HEK293 (cell line): ENCODE measurements at regions not wholly inside any gene's neighbourhood (a gene's known extent, or its start where the extent isn't known, plus 50 kb on each side); places are given as distances from the start of the nearest gene placed in this dataset.

Experiments used
- CTCF ChIA-PET: fragments of 350-600 bp; formaldehyde crosslinking; extraction: SDS; loops from one replicate; lab custom pipeline; 2021; ENCODE audit warnings: antibody characterized with exemption; lab: Yijun Ruan, JAX
- POLR2A ChIA-PET: fragments of 300-600 bp; formaldehyde crosslinking; extraction: SDS; loops from one replicate; lab custom pipeline; 2020; ENCODE audit warnings: antibody characterized with exemption, inconsistent platforms; lab: Yijun Ruan, JAX
- H3K27ac ChIP-seq: fragments of 200-500 bp; sonication (Bioruptor generic); 2 replicates; pipeline ENCODE4 v1.5.1; 2014; ENCODE audit warnings: low read depth, low read length, control low read depth, inconsistent platforms; ENCODE audit errors: extremely low read depth
- H3K36me3 ChIP-seq, 2 experiments: fragments of 200-500 bp in 1 of 2; sonication (Bioruptor generic) in 1 of 2; 1 replicate in 1 of 2; 2 replicates in 1 of 2; pipeline ENCODE4 v1.5.1; 2014 to 2017; ENCODE audit warnings: inconsistent platforms in 2 of 2, low read length in 2 of 2; ENCODE audit not compliant: control insufficient read depth in 2 of 2, insufficient read depth in 1 of 2
- H3K4me1 ChIP-seq: fragments of 200-500 bp; sonication (Bioruptor generic); 2 replicates; pipeline ENCODE4 v1.5.1; 2014; ENCODE audit warnings: mild to moderate bottlenecking, low read length, inconsistent platforms; ENCODE audit not compliant: control insufficient read depth, insufficient read depth
- H3K4me3 ChIP-seq: 2 replicates; pipeline ENCODE4 v1.5.1; 2011; ENCODE audit warnings: low read depth, mild to moderate bottlenecking, control low read depth, low read length, moderate library complexity
- H3K9me3 ChIP-seq: fragments of 200-500 bp; sonication (Bioruptor generic); 2 replicates; pipeline ENCODE4 v1.5.1; 2014; ENCODE audit warnings: low read depth, low read length, inconsistent platforms; ENCODE audit not compliant: control insufficient read depth, insufficient read depth
- KLF16 ChIP-seq: fragments of 450-650 bp; formaldehyde crosslinking; IDR thresholded peaks from 2 replicates; pipeline ENCODE4 v1.5.1; 2017; ENCODE audit warnings: missing biosample characterization, missing genetic modification characterization
- MEIS1 ChIP-seq: sonication (generic); formaldehyde crosslinking; IDR thresholded peaks from 2 replicates; pipeline ENCODE4 v1.8.1; 2022; ENCODE audit warnings: missing genetic modification reagents, mild to moderate bottlenecking, borderline replicate concordance
- SCRT1 ChIP-seq: fragments of 450-650 bp; formaldehyde crosslinking; IDR thresholded peaks from 2 replicates; pipeline ENCODE4 v1.5.1; 2016; ENCODE audit warnings: missing biosample characterization, missing genetic modification characterization, borderline replicate concordance
- SP7 ChIP-seq: fragments of 450-650 bp; formaldehyde crosslinking; IDR thresholded peaks from 2 replicates; pipeline ENCODE4 v1.5.1; 2016; ENCODE audit warnings: missing biosample characterization, missing genetic modification characterization
- ZBTB11 ChIP-seq: fragments of 450-650 bp; formaldehyde crosslinking; conservative IDR thresholded peaks from 2 replicates; pipeline ENCODE4 v1.5.1; 2016; ENCODE audit warnings: low read depth, missing biosample characterization, missing genetic modification characterization
- ZBTB20 ChIP-seq: fragments of 450-650 bp; formaldehyde crosslinking; IDR thresholded peaks from 2 replicates; pipeline ENCODE4 v1.5.1; 2016; ENCODE audit warnings: missing biosample characterization, missing genetic modification characterization
- ZNF324 ChIP-seq: fragments of 450-650 bp; formaldehyde crosslinking; IDR thresholded peaks from 2 replicates; pipeline ENCODE4 v1.5.1; 2016; ENCODE audit warnings: missing biosample characterization, missing genetic modification characterization
- ZNF48 ChIP-seq: fragments of 450-650 bp; formaldehyde crosslinking; IDR thresholded peaks from 2 replicates; pipeline ENCODE4 v1.5.1; 2016; ENCODE audit warnings: missing biosample characterization, missing genetic modification characterization
- ZNF555 ChIP-seq: fragments of 450-650 bp; formaldehyde crosslinking; conservative IDR thresholded peaks from 2 replicates; pipeline ENCODE4 v1.5.1; 2017; ENCODE audit warnings: missing biosample characterization, mild to moderate bottlenecking, missing genetic modification characterization, inconsistent platforms
- ZNF610 ChIP-seq: fragments of 450-650 bp; formaldehyde crosslinking; IDR thresholded peaks from 2 replicates; pipeline ENCODE4 v1.5.1; 2016; ENCODE audit warnings: missing biosample characterization, missing genetic modification characterization, borderline replicate concordance
- ZNF623 ChIP-seq: fragments of 450-650 bp; formaldehyde crosslinking; IDR thresholded peaks from 2 replicates; pipeline ENCODE4 v1.5.1; 2016; ENCODE audit warnings: missing biosample characterization, missing genetic modification characterization
- ZNF664 ChIP-seq: fragments of 450-650 bp; formaldehyde crosslinking; IDR thresholded peaks from 2 replicates; pipeline ENCODE4 v1.5.1; 2016; ENCODE audit warnings: missing biosample characterization, missing genetic modification characterization
- ZNF701 ChIP-seq: fragments of 450-650 bp; formaldehyde crosslinking; IDR thresholded peaks from 2 replicates; pipeline ENCODE4 v1.5.1; 2016; ENCODE audit warnings: missing biosample characterization, missing genetic modification characterization
- ZNF791 ChIP-seq: fragments of 450-650 bp; formaldehyde crosslinking; IDR thresholded peaks from 2 replicates; pipeline ENCODE4 v1.5.1; 2016; ENCODE audit warnings: missing biosample characterization, missing genetic modification characterization
- ZNF792 ChIP-seq: fragments of 450-650 bp; formaldehyde crosslinking; IDR thresholded peaks from 2 replicates; pipeline ENCODE4 v1.5.1; 2016; ENCODE audit warnings: missing biosample characterization, missing genetic modification characterization
- ZNF837 ChIP-seq: fragments of 450-650 bp; formaldehyde crosslinking; IDR thresholded peaks from 2 replicates; pipeline ENCODE4 v1.5.1; 2016; ENCODE audit warnings: missing biosample characterization, missing genetic modification characterization
- ZSCAN30 ChIP-seq: fragments of 450-650 bp; IDR thresholded peaks from 2 replicates; pipeline ENCODE4 v1.5.1; 2018; ENCODE audit warnings: missing biosample characterization, mild to moderate bottlenecking, missing genetic modification characterization, moderate library complexity
- TF ChIP-seq, protein P1 (sequence below): fragments of 450-650 bp; formaldehyde crosslinking; IDR thresholded peaks from 2 replicates; pipeline ENCODE4 v1.5.1; 2016; ENCODE audit warnings: missing biosample characterization, missing genetic modification characterization
- TF ChIP-seq, protein P2 (sequence below): fragments of 450-650 bp; formaldehyde crosslinking; IDR thresholded peaks from 2 replicates; pipeline ENCODE4 v1.5.0; 2017; ENCODE audit warnings: missing biosample characterization, missing genetic modification characterization, borderline replicate concordance

- no peak for TF ChIP-seq MEIS1 (CRISPR knock-in tag)
- TF ChIP-seq SP7 (tag by site-specific recombination), result no peak
- no peak for TF ChIP-seq KLF16 (tag by site-specific recombination)
- no peak for TF ChIP-seq ZNF837
These were observed 960.2 kb downstream of the SQOR start (continued) for GRCh38 chr15:46595016-46595415.

- Histone ChIP-seq H3K4me3 (no peak overlapping the region), H3K9me3 (no peaks in the 10 kb centered on the region), H3K4me1 (no peaks in the 10 kb centered on the region), H3K36me3 (no peaks in the 10 kb centered on the region), H3K27ac (no peak overlapping the region)
- ChIA-PET CTCF (no interaction called here), POLR2A (no interaction called here)
- TF ChIP-seq ZBTB20 (tag by site-specific recombination) (no peak), ZSCAN30 (tag by site-specific recombination) (no peak), ZNF48 (no peak), ZNF623 (tag by site-specific recombination) (no peak), ZNF610 (tag by site-specific recombination) (no peak), ZNF324 (tag by site-specific recombination) (no peak), ZBTB11 (tag by site-specific recombination) (no peak), ZNF792 (tag by site-specific recombination) (no peak), ZNF701 (tag by site-specific recombination) (no peak), SCRT1 (no peak), ZNF791 (tag by site-specific recombination) (no peak)
- TF ChIP-seq, protein P1, sequence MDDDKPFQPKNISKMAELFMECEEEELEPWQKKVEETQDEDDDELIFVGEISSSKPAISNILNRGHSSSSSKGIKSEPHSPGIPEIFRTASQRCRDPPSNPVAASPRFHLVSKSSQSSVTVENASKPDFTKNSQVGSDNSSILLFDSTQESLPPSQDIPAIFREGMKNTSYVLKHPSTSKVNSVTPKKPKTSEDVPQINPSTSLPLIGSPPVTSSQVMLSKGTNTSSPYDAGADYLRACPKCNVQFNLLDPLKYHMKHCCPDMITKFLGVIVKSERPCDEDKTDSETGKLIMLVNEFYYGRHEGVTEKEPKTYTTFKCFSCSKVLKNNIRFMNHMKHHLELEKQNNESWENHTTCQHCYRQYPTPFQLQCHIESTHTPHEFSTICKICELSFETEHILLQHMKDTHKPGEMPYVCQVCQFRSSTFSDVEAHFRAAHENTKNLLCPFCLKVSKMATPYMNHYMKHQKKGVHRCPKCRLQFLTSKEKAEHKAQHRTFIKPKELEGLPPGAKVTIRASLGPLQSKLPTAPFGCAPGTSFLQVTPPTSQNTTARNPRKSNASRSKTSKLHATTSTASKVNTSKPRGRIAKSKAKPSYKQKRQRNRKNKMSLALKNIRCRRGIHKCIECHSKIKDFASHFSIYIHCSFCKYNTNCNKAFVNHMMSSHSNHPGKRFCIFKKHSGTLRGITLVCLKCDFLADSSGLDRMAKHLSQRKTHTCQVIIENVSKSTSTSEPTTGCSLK (tag by site-specific recombination), result no peak
These were observed 972.2 kb downstream of the SQOR start for GRCh38 chr15:46607077-46607476.

GRCh38 chr15:46616033-46616432 is 981.2 kb downstream of the SQOR start:
- no peaks in the 10 kb centered on the region for H3K36me3 ChIP-seq
- TF ChIP-seq, protein P2, sequence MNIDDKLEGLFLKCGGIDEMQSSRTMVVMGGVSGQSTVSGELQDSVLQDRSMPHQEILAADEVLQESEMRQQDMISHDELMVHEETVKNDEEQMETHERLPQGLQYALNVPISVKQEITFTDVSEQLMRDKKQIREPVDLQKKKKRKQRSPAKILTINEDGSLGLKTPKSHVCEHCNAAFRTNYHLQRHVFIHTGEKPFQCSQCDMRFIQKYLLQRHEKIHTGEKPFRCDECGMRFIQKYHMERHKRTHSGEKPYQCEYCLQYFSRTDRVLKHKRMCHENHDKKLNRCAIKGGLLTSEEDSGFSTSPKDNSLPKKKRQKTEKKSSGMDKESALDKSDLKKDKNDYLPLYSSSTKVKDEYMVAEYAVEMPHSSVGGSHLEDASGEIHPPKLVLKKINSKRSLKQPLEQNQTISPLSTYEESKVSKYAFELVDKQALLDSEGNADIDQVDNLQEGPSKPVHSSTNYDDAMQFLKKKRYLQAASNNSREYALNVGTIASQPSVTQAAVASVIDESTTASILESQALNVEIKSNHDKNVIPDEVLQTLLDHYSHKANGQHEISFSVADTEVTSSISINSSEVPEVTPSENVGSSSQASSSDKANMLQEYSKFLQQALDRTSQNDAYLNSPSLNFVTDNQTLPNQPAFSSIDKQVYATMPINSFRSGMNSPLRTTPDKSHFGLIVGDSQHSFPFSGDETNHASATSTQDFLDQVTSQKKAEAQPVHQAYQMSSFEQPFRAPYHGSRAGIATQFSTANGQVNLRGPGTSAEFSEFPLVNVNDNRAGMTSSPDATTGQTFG (tag by site-specific recombination), result no peak
- TF ChIP-seq ZNF555 (tag by site-specific recombination) (no peak), ZNF664 (tag by site-specific recombination) (no peak)
- no peak overlapping the region for H3K4me3 ChIP-seq
- H3K4me1 ChIP-seq, result no peaks in the 10 kb centered on the region
- H3K9me3 ChIP-seq, result no peaks in the 10 kb centered on the region
- POLR2A ChIA-PET, result no interaction called here
- CTCF ChIA-PET, result no interaction called here
- no peak overlapping the region for H3K27ac ChIP-seq
